GM13976 (cell line): ENCODE measurements at regions not wholly inside any gene's neighbourhood (a gene's known extent, or its start where the extent isn't known, plus 50 kb on each side); places are given as distances from the start of the nearest gene placed in this dataset.
"Not testable (repeated sequence)": the region's sequence is repeated elsewhere in the genome, so short reads cannot be mapped to it uniquely, and the experiment has no call there.

Experiments used
- DNase-seq: peaks from one replicate; pipeline ENCODE4 v3.0.0; 2012; ENCODE audit warnings: low spot score
- in situ Hi-C: fragments of 300-500 bp; cut with MboI; formaldehyde crosslinking; loops from one replicate; pipeline ENCODE4 v1.12.0; 2022; ENCODE audit warnings: low sequenced_read_pairs, mixed read lengths, inconsistent platforms; ENCODE audit not compliant: unreplicated experiment
- TF ChIP-seq, protein P1 (sequence below): IDR thresholded peaks from 2 replicates; pipeline ENCODE4 v1.5.1; 2012; ENCODE audit warnings: borderline replicate concordance, mild to moderate bottlenecking; ENCODE audit not compliant: insufficient read depth; ENCODE audit errors: extremely low read depth, missing control alignments, control extremely low read depth

DNA sequence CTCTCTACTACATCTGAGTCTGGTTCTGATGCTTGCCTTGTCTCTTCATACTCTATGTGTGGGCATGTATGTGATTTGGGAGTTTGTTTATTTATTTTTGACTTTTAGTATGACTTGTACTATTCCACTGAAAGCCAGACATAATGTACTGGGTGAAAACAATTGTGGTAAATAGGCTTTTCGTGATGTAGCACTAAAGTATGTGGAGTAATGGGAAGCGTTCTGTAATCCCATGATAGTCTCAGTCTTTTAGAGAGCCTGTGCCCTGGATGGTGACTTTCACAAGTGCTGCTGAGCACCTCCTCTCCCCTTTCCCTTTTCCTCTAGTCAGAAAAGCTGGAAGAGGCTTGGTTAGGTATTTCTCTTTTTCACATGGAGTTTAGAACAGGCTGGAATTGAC lies 85.8 kb upstream of the S1PR3 start:
- TF ChIP-seq, protein P1, sequence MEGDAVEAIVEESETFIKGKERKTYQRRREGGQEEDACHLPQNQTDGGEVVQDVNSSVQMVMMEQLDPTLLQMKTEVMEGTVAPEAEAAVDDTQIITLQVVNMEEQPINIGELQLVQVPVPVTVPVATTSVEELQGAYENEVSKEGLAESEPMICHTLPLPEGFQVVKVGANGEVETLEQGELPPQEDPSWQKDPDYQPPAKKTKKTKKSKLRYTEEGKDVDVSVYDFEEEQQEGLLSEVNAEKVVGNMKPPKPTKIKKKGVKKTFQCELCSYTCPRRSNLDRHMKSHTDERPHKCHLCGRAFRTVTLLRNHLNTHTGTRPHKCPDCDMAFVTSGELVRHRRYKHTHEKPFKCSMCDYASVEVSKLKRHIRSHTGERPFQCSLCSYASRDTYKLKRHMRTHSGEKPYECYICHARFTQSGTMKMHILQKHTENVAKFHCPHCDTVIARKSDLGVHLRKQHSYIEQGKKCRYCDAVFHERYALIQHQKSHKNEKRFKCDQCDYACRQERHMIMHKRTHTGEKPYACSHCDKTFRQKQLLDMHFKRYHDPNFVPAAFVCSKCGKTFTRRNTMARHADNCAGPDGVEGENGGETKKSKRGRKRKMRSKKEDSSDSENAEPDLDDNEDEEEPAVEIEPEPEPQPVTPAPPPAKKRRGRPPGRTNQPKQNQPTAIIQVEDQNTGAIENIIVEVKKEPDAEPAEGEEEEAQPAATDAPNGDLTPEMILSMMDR = no peak
- in situ Hi-C loops = no loop called here
- DNase-seq = no peak

DNA sequence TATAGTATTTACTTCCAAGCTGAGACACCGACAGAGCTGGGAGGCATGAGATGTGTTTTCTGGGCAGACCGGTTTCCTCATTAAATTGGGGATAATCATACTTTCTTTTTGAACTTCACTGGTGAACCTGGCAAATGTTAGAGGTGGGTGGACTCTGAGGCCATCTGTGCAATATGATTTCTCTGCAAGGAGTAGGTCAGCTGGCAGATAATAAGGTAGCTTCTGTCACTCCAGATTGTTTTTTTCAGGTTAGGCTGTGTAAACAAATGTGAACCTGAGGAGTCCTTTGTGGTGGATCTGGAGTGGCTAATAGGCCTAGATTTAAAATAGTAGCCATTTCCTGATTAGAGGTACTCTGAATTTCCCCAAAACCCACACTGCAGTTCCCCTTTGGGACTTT lies 75.4 kb upstream of the S1PR3 start:
- DNase-seq = no peak
- TF ChIP-seq, protein P1 = no peak
- in situ Hi-C loops = no loop called here

DNA sequence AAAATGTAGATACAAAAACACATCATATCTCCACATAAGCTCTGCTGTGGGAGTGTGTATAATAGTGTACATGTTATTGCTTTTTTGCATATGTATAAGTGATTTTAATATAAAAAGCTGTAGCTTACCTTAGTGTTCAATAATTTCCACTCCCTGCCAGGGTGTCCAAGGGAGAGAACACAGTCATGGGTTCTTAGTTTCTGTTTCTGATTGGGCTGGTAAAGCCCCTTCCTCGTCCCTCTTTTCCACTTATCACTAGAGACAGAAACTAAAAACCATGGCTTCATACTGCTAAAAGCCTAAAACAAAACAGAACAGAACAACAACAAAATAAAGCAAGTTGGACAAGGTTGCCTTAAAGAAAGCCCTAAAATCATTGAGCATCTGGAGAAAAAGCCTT lies 74.4 kb upstream of the S1PR3 start:
- in situ Hi-C loops = no loop called here
- TF ChIP-seq, protein P1 = no peak
- DNase-seq = no peak

DNA sequence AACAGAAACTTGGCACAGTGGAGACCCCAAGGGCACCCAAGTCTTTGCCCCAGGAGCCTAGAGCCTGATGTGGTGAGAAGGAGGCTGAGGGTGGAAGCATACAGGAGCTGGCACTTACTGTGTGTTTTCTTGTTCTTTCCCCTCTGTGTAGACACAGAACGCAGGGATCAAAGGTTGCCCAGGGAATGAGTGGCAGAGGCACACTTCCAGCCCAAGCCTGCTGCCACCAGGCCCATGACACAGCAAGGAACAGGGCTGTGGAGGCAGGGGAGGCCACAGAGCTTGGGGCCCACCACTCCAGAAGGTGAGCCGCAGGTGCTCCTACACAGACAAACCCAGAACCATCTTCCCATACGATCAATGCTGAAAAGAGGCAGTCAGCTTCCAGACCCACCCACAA lies 73.9 kb upstream of the S1PR3 start:
- in situ Hi-C loops = no loop called here
- no peak for DNase-seq
- TF ChIP-seq, protein P1 = no peak

DNA sequence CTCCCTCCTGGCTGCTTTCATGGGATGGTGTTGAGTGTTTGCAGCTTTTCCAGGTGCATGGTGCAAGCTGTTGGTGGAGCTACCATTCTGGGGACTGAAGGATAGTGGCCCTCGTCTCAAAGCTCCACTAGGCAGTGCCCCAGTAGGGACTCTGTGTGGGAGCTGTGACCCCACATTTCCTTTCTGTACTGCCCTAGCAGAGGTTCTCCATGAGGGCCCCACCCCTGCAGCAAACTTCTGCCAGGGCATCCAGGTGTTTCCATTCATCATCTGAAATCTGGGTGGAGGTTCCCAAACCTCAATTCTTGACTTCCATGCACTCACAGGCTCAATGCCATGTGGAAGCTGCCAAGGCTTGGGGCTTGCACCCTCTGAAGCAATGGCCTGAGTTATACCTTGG lies 72.7 kb upstream of the S1PR3 start:
- DNase-seq, in situ Hi-C loops: not testable (repeated sequence)

DNA sequence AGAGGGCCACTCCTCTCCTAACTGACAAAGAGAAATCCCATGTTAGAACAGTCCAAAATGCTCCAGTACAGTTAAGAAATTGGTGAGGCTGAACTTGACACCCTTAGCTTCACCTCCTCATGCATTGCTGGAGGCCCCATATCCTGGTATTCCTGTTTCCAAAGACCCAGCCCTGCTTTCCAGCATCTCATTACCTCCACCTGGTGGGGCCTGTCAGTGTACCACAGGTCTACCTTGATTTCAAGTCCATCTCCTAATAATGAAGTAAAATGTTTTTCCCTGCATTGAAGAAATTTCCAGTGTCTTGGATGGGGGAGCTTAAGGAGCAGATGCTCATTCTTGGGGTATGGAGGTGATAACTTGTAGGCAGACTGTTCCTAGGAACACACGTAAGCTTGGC lies 70.6 kb upstream of the S1PR3 start:
- DNase-seq = no peak
- TF ChIP-seq, protein P1 = no peak
- in situ Hi-C loops = no loop called here

DNA sequence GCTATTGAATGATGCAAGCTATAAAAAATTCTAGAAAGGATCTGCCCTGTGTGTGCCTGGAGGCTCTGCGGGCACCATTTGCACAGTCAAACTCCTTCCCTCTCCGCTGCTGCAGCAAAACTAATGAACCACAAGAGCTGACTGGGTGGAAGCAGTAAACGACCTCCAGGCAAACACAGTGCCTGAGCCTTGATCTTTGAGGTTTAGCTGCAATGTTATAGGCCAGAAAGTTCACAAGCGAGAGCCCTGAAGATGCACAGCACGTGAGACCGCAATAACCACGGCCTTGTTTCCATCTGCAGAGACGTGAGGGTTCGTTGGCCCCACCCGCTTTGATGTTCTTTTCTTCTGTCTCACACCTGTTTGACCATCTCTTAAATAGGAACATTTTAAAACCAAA lies 69.2 kb upstream of the S1PR3 start:
- TF ChIP-seq, protein P1 = no peak
- in situ Hi-C loops = no loop called here
- no peak for DNase-seq
